Fibroblast of skin of scalp (primary cell): ENCODE measurements at regions not wholly inside any gene's neighbourhood (a gene's known extent, or its start where the extent isn't known, plus 50 kb on each side); places are given as distances from the start of the nearest gene placed in this dataset.
A peak's percentile ranks its signal among the peaks of the same experiment; 100 is the strongest.
"Not testable (repeated sequence)": the region's sequence is repeated elsewhere in the genome, so short reads cannot be mapped to it uniquely, and the experiment has no call there.

Experiments used
- DNase-seq: peaks from one replicate; pipeline ENCODE4 v3.0.0-alpha.2; 2013

DNA sequence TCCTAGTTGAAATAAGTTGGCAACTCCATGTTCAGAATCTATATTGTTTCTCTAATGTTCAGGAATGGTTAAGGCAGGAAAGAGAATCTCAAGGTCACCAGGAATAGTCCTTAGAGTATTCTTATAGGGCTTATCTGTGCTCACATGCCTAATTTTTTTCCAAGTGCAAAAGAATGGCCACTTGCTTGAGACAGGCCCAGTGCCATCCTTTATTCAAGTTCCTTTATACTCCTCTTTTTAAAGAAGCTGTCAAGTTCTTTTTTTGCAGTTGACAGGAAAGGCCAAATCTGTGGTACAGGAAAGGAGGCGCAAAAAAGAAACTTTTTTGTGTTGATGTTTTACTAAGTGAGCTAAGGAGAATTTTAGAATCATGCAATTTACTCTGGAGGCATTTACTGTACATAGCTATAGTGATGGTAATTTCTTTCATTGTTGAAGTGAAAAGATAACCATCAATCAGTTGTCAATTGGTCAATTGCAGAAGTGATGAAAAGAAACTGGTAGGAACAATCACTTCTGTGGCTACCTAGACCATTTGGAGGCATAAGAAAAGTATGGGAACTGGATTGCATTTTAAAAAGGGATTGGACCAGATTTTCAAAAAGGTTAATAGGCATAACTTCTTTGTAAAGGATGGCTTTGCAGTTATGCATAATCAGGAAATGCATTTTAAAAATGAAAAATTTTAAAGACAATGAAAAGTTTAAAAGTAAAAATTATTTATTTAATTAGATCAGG lies 102.5 kb upstream of the SOX2 start:
- no peak for DNase-seq

DNA sequence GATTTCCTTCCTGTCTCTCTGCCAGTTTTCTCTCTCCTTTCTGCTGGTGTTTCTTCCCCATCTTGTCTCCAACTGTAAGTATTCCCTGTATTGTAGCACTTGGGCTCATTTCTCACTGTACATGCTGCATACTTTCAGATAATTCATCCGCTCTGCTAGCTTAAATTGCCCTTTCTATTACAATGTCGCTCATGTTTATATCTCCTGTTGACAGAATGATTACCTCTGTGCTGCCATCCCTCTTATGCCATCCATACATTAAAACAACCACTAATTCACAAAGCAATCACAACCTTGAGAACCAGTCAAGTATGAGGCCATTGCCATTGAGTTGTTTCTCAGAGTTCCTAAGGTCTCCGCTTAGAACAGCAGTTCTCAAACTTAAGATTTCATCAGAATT lies 107.5 kb upstream of the SOX2 start:
- DNase-seq = no peak

DNA sequence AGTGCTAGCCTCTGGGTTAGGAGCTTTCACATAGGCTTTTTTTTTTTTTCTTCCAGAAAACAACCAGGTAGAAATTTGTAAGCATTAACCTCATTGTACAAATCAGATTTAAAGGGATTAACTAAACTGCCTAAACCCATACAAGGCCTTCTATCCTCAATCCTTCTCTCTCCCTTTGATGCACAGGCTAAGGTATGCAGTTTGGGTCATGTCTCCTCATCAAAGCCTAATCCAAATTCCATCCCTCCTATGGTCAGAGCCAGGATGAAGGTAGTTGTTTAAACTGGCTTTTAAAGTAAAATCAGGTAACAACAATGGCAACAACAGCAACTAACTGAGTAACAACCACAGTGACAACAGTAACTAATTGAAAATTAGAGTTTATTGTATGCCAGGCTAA lies 115.6 kb upstream of the SOX2 start:
- DNase-seq = no peak

DNA sequence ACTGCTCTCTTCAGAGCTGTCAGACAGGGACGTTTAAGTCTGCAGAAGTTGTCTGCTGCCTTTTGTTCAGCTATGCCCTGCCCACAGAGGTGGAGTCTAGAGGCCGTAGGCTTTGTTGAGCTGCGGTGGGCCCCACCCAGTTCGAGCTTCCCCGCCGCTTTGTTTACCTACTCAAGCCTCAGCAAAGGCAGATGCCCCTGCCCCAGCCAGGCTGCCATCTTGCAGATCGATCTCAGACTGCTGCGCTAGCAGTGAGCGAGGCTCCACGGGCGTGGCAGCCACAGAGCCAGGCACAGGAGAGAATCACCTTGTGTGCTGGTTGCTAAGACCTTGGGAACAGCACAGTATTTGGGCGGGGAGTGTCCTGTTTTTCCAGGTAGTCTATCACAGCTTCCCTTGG lies 120.8 kb upstream of the SOX2 start:
- DNase-seq = not testable (repeated sequence)

GRCh38 chr3:181582619-181583018 lies 129.1 kb upstream of the SOX2 start:
- DNase-seq = no peak

DNA sequence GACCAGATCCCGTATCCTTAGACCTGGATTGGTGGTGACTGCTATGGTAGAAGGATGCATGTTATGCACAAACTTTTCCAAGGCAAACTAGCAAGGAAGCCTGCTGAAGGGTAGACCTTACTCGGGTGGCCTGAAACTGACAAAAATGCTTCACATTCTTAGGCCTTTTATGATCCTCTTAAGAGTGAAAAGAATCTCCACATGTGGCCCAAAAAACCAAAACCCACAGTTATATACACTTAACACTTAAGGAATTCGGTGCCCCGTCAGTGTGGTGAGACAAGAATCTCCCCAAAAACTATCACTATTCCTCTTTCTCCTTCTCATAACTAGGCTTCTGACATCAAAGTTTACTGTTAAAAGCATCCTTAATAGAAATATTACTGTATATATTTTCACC lies 130.1 kb upstream of the SOX2 start:
- peak; percentile 92 for DNase-seq

DNA sequence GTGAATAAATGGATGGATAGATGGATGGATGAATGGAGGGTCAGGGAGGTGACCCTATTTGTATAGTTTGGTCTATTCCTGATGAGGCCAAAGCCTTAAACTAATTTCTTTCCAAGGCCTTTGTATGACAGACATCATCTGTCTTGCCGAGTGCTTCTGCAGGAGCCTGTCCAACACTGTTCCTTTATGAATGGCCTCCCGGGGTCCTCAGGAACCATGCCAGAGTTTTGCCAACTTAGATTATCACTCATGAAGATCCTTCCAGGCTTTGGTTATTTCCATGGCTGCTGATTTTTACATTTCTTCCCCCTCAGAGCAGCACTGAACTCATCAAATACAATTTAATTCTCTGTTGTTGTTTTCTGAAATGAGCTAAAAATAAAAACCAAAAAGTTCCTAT lies 133.0 kb upstream of the SOX2 start:
- no peak for DNase-seq

GRCh38 chr3:181572432-181572831 lies 139.3 kb upstream of the SOX2 start:
- no peak for DNase-seq

GRCh38 chr3:181570472-181570871 lies 141.3 kb upstream of the SOX2 start:
- DNase-seq = no peak

DNA sequence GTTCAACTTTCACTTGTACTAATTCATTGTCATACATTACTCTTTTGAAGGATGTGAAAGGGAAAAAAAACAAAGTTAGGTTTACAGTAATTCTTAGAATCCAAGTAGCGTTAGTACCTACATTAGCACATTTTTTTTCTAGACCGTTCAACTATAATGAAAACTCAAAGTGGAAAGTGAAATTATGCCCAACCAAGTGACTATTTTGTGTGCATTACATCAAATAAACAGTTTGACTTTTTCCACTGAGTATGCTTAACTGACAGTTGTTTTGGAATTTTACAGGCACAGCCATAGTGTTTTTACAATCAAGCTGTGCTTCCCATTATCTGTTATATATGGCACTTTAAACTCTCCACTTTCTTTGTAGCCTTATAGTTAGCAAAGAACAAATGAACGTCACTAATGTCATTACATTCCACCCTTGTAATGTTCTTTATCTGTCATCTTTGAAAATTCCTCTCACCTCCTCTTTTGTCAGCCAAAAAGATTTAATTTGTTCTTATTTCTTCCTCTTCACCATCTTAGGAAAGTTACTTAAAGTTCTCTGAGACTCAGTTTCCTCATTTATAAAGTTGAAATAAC lies 142.3 kb upstream of the SOX2 start:
- no peak for DNase-seq

- DNase-seq = no peak
Measured at GRCh38 chr3:181568693-181569092, 143.0 kb upstream of the SOX2 start.

- no peak for DNase-seq
Measured at GRCh38 chr3:181568248-181568647, 143.5 kb upstream of the SOX2 start.

- DNase-seq = peak; percentile 57
Measured at GRCh38 chr3:181567311-181568075, 144.2 kb upstream of the SOX2 start.

- no peak for DNase-seq
Measured at GRCh38 chr3:181565416-181565815, 146.3 kb upstream of the SOX2 start.

- no peak for DNase-seq
Measured at GRCh38 chr3:181564222-181564621, 147.5 kb upstream of the SOX2 start.

DNA sequence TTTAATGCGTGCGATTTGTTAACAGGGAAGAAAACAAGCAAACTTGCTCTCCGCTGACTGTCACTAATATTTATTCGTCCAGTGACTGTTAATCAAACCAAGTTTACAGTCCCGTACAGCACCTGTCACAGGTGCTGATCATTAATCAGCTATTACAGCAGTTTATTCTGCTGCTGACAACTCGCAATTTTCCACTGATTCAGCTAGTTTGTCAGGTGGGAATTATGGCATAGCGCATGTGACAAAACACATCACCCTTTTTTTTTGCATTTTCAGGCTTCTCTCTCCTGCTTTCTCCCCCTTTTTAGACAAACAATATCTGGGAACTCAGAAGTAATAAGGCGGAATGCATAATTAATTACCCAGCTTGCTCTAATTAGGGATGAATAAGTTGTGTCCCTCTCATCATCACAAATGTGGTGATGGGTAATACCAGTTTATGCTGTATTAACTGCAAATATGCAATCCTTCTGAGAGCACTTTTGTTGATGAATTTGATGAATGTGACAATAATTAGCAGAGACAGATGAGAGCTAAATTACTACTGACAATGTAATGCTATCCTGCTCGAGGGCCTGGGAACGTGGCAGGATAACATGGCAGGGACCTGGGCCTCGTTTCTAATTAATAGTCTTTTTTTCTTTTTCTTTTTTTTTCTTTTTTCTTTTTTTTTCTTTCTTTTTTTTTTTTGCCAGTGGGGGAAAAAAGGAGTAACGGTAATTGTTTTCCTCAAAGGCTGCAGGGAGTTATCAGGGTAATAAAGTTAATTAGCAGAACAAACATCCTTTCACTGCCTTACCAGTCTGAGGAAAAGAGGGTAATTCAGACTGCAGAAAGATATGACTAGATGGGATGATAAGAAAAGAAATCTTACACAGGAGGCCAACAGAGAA lies 150.3 kb upstream of the SOX2 start:
- no peak for DNase-seq

- DNase-seq = no peak
Measured at GRCh38 chr3:181558870-181559269, 152.9 kb upstream of the SOX2 start.

DNA sequence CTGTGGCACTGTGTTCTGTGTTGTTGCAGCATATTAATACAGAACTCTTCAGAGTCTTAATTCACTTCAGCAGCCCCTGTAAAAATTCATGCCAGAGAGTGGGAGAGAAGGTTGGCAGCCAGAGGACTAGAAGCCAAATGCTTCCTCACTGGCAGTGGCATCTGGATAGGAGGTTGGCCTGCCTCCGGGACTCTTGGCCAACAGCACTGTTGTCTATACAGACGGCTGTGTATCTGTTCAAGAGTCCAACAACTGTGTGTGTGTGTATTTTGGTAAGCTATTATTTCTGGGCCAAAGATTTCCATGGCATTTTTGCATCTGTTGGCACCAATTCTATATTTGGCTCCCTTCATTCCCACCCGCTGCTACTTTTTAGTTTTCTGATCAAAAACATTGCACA lies 156.0 kb upstream of the SOX2 start:
- no peak for DNase-seq

- DNase-seq = no peak
Measured at GRCh38 chr3:181554233-181554765, 157.4 kb upstream of the SOX2 start.

- peak; percentile 2 for DNase-seq
Measured at GRCh38 chr3:181549266-181549665, 162.5 kb upstream of the SOX2 start.

GRCh38 chr3:181541414-181541813 lies 170.3 kb upstream of the SOX2 start:
- no peak for DNase-seq

DNA sequence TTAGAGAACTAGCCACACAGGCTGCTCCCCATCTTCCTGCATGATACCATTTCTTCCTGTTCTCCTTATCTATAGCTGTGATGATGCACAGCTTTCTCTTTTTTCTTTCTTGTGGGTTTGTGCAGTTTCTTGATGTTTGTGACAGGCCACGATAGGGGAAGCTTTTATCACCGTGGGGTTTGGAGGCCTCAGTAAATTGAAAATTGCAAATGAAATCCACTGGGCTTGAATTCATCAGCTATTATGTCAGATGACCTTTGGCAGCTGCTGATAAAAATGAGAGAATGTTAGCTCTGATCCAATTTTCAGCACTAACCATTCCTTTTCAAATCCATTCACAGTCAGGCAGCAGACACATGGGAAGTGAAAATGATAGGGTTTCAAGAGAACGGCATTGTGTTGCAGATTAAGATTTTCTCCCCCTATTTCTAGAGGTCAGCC lies 176.9 kb upstream of the SOX2 start:
- no peak for DNase-seq

- DNase-seq = no peak
Measured at GRCh38 chr3:181533811-181534210, 177.9 kb upstream of the SOX2 start.
